ENCODE measurements at regions not wholly inside any gene's neighbourhood (a gene's known extent, or its start where the extent isn't known, plus 50 kb on each side); places are given as distances from the start of the nearest gene placed in this dataset.

- DNase-seq (ENCODE audit: low spot score): no peak
- ChIA-PET POLR2A (no interaction called here), CTCF (ENCODE audit: low intra/inter-chr PET ratio, low total read pairs) (no interaction called here)
- H3K4me1 ChIP-seq (ENCODE audit: insufficient read depth, low read length): no peaks in the 10 kb centered on the region
- H3K9ac ChIP-seq (ENCODE audit: insufficient read depth, low read depth, low read length): no peak overlapping the region
- H3K79me2 ChIP-seq (ENCODE audit: insufficient read depth, low read length): no peaks in the 10 kb centered on the region
- ATAC-seq: no peak
- no peak overlapping the region for H3K4me2 ChIP-seq (ENCODE audit: low read depth, low read length)
- H3K9me3 ChIP-seq (ENCODE audit: low read length): peaks cover 30% of the 10 kb centered on the region; the same call in 1 of the 2 replicates
- in situ Hi-C loops (cut with HindIII; ENCODE audit: extremely low pct_ligation_motif_present, low pct_unique_long_range_greater_than_20kb): no loop called here
- WGBS (ENCODE audit: low lambda C conversion rate): 2% methylated on average over 4 of the region's 4 CpGs
- no peak overlapping the region for H2AFZ ChIP-seq (ENCODE audit: low read length)
- no peak for FAIRE-seq
- intact Hi-C loops (cut with micrococcal nuclease; ENCODE audit: unreplicated experiment): no loop called here
- H3K27ac ChIP-seq (ENCODE audit: extremely low read length, insufficient read depth, low read length): no peak overlapping the region
- H3K4me3 ChIP-seq (replicated peaks in 1 of 3; ENCODE audit: insufficient read depth in 1 of 3, low read depth in 2 of 3, low read length in 3 of 3): no peak overlapping the region
- BruUV-seq (replicated peaks): no TSS peak
- TF ChIP-seq ARHGAP35 (CRISPR knock-in tag; IDR thresholded peaks at IDR 0.05; ENCODE audit: borderline replicate concordance) (no peak), KDM4B (CRISPR knock-in tag; IDR thresholded peaks at IDR 0.05) (no peak), GATAD1 (CRISPR knock-in tag; IDR thresholded peaks at IDR 0.05) (no peak), CAMTA2 (CRISPR knock-in tag; IDR thresholded peaks at IDR 0.05; ENCODE audit: borderline replicate concordance) (no peak), UBTF (CRISPR knock-in tag; IDR thresholded peaks at IDR 0.05) (no peak), RFX3 (CRISPR knock-in tag; IDR thresholded peaks at IDR 0.05) (no peak), ZNF331 (CRISPR knock-in tag; IDR thresholded peaks at IDR 0.05) (no peak), SMAD3 (CRISPR knock-in tag; IDR thresholded peaks at IDR 0.05) (no peak), ZNF710 (CRISPR knock-in tag; IDR thresholded peaks at IDR 0.05; ENCODE audit: borderline replicate concordance) (no peak), ZSCAN9 (CRISPR knock-in tag; IDR thresholded peaks at IDR 0.05; ENCODE audit: borderline replicate concordance) (no peak)
- no peaks in the 10 kb centered on the region for H4K20me1 ChIP-seq (ENCODE audit: insufficient read depth, low read length)
- H3K27me3 ChIP-seq (ENCODE audit: control insufficient read depth in 1 of 2, insufficient read depth in 2 of 2, low read length in 2 of 2): no peaks in the 10 kb centered on the region
- no peaks in the 10 kb centered on the region for H3K36me3 ChIP-seq (replicated peaks in 1 of 2; ENCODE audit: control insufficient read depth in 1 of 2, insufficient read depth in 2 of 2, low read length in 2 of 2)
These were observed 669.9 kb downstream of the MTRR start for GRCh38 chr5:8538821-8539220.
